ENCODE measurements at regions not wholly inside any gene's neighbourhood (a gene's known extent, or its start where the extent isn't known, plus 50 kb on each side); places are given as distances from the start of the nearest gene placed in this dataset.
"Not testable (repeated sequence)": the region's sequence is repeated elsewhere in the genome, so short reads cannot be mapped to it uniquely, and the experiment has no call there.

- DNase-seq (ENCODE audit: extremely low read depth in 1 of 2, low read depth in 1 of 2) = no peak
Observed at GRCh38 chr19:20397292-20397691, 168.3 kb downstream of the ZNF737 start.

GRCh38 chr19:20388706-20389225 lies 176.8 kb downstream of the ZNF737 start:
- no peak for DNase-seq (ENCODE audit: extremely low read depth in 1 of 2, low read depth in 1 of 2)

GRCh38 chr19:20385061-20385460 lies 180.5 kb downstream of the ZNF737 start:
- no peak for DNase-seq (ENCODE audit: extremely low read depth in 1 of 2, low read depth in 1 of 2)

GRCh38 chr19:20371911-20372310 lies 193.7 kb downstream of the ZNF737 start:
- no peak for DNase-seq (ENCODE audit: extremely low read depth in 1 of 2, low read depth in 1 of 2)

GRCh38 chr19:20371304-20371703 lies 194.3 kb downstream of the ZNF737 start:
- DNase-seq (ENCODE audit: extremely low read depth in 1 of 2, low read depth in 1 of 2) = not testable (repeated sequence)

- DNase-seq (ENCODE audit: extremely low read depth in 1 of 2, low read depth in 1 of 2) = no peak
Observed at GRCh38 chr19:20367811-20368294, 197.7 kb downstream of the ZNF737 start.

- no peak for DNase-seq (ENCODE audit: extremely low read depth in 1 of 2, low read depth in 1 of 2)
Observed at GRCh38 chr19:20365146-20365545, 198.1 kb downstream of the ZNF486 start.

GRCh38 chr19:20359933-20360720 lies 193.1 kb downstream of the ZNF486 start:
- no peak for DNase-seq (ENCODE audit: extremely low read depth in 1 of 2, low read depth in 1 of 2)

GRCh38 chr19:20358841-20359465 lies 191.9 kb downstream of the ZNF486 start:
- not testable (repeated sequence) for DNase-seq (ENCODE audit: extremely low read depth in 1 of 2, low read depth in 1 of 2)

- no peak for DNase-seq (ENCODE audit: extremely low read depth in 1 of 2, low read depth in 1 of 2)
Observed at GRCh38 chr19:20357921-20358320, 190.9 kb downstream of the ZNF486 start.

GRCh38 chr19:20351244-20351643 lies 184.2 kb downstream of the ZNF486 start:
- DNase-seq (ENCODE audit: extremely low read depth in 1 of 2, low read depth in 1 of 2) = no peak

- DNase-seq (ENCODE audit: extremely low read depth in 1 of 2, low read depth in 1 of 2) = no peak
Observed at GRCh38 chr19:20349206-20349605, 182.2 kb downstream of the ZNF486 start.

GRCh38 chr19:20339444-20339843 lies 172.4 kb downstream of the ZNF486 start:
- DNase-seq (ENCODE audit: extremely low read depth in 1 of 2, low read depth in 1 of 2) = no peak

GRCh38 chr19:20334760-20335159 lies 167.7 kb downstream of the ZNF486 start:
- no peak for DNase-seq (ENCODE audit: extremely low read depth in 1 of 2, low read depth in 1 of 2)

- no peak for DNase-seq (ENCODE audit: extremely low read depth in 1 of 2, low read depth in 1 of 2)
Observed at GRCh38 chr19:20333508-20333907, 166.5 kb downstream of the ZNF486 start.

GRCh38 chr19:20325151-20325550 lies 158.1 kb downstream of the ZNF486 start:
- no peak for DNase-seq (ENCODE audit: extremely low read depth in 1 of 2, low read depth in 1 of 2)

GRCh38 chr19:20321139-20321763 lies 154.2 kb downstream of the ZNF486 start:
- DNase-seq (ENCODE audit: extremely low read depth in 1 of 2, low read depth in 1 of 2) = no peak

GRCh38 chr19:20320191-20320590 lies 153.2 kb downstream of the ZNF486 start:
- DNase-seq (ENCODE audit: extremely low read depth in 1 of 2, low read depth in 1 of 2) = no peak

GRCh38 chr19:20318616-20319015 lies 151.6 kb downstream of the ZNF486 start:
- no peak for DNase-seq (ENCODE audit: extremely low read depth in 1 of 2, low read depth in 1 of 2)

GRCh38 chr19:20315543-20315942 lies 148.5 kb downstream of the ZNF486 start:
- DNase-seq (ENCODE audit: extremely low read depth in 1 of 2, low read depth in 1 of 2) = no peak

GRCh38 chr19:20313894-20314293 lies 146.9 kb downstream of the ZNF486 start:
- DNase-seq (ENCODE audit: extremely low read depth in 1 of 2, low read depth in 1 of 2) = no peak

- no peak for DNase-seq (ENCODE audit: extremely low read depth in 1 of 2, low read depth in 1 of 2)
Observed at GRCh38 chr19:20307127-20307526, 140.1 kb downstream of the ZNF486 start.
